GM15510 (cell line): ENCODE measurements at regions not wholly inside any gene's neighbourhood (a gene's known extent, or its start where the extent isn't known, plus 50 kb on each side); places are given as distances from the start of the nearest gene placed in this dataset.

Experiments
- POLR2A ChIP-seq: IDR thresholded peaks from 3 replicates; pipeline ENCODE4 v1.6.1; 2011; ENCODE audit warnings: borderline replicate concordance; ENCODE audit not compliant: insufficient read length; ENCODE audit errors: extremely low read depth

GRCh38 chr6:56771189-56771588 lies 128.5 kb upstream of the DST start:
- TF ChIP-seq POLR2A = no peak

GRCh38 chr6:56770011-56770520 lies 127.4 kb upstream of the DST start:
- no peak for TF ChIP-seq POLR2A

- no peak for TF ChIP-seq POLR2A
Observed at GRCh38 chr6:56767892-56768531, 125.3 kb upstream of the DST start.

- TF ChIP-seq POLR2A = no peak
Observed at GRCh38 chr6:56767435-56767834, 124.7 kb upstream of the DST start.

- TF ChIP-seq POLR2A = no peak
Observed at GRCh38 chr6:56766806-56767178, 124.1 kb upstream of the DST start.

- TF ChIP-seq POLR2A = no peak
Observed at GRCh38 chr6:56766139-56766805, 123.6 kb upstream of the DST start.

GRCh38 chr6:56765494-56765893 lies 122.8 kb upstream of the DST start:
- TF ChIP-seq POLR2A = no peak

- TF ChIP-seq POLR2A = no peak
Observed at GRCh38 chr6:56764081-56764566, 121.4 kb upstream of the DST start.

GRCh38 chr6:56761651-56762050 lies 119.0 kb upstream of the DST start:
- TF ChIP-seq POLR2A = no peak

GRCh38 chr6:56760842-56761241 lies 118.2 kb upstream of the DST start:
- no peak for TF ChIP-seq POLR2A

GRCh38 chr6:56759521-56759920 lies 116.8 kb upstream of the DST start:
- no peak for TF ChIP-seq POLR2A

- no peak for TF ChIP-seq POLR2A
Observed at GRCh38 chr6:56758553-56758952, 115.9 kb upstream of the DST start.

GRCh38 chr6:56758120-56758519 lies 115.4 kb upstream of the DST start:
- TF ChIP-seq POLR2A = no peak

- TF ChIP-seq POLR2A = no peak
Observed at GRCh38 chr6:56757588-56757984, 114.9 kb upstream of the DST start.

- no peak for TF ChIP-seq POLR2A
Observed at GRCh38 chr6:56756791-56757587, 114.3 kb upstream of the DST start.
